ENCODE measurements at regions not wholly inside any gene's neighbourhood (a gene's known extent, or its start where the extent isn't known, plus 50 kb on each side); places are given as distances from the start of the nearest gene placed in this dataset.

DNA sequence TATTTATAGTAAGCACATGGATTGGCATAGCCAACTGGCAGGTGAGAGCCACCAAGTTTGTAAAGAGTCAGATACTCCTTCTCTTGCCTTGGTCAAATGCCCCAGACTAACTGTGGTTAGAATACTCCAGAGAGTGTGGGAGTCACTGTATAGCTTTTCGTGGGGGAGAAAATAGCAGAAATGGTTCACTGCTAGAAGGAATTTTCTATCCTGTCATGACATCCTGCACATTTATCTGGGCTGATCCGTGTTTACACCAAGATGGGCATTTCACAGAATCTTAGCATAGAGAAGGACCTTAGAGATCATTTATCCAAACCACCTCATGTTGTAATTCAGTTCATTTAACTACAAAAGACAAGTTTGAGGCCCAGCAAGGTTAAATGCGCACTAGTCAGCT is 460.8 kb downstream of the ENC1 start:
- Histone ChIP-seq H3K27ac (ENCODE audit: low read length) (no peak overlapping the region), H3K36me3 (ENCODE audit: insufficient read depth, low read depth, low read length) (no peaks in the 10 kb centered on the region), H3K4me1 (ENCODE audit: insufficient read depth, low read length) (no peaks in the 10 kb centered on the region), H3K4me3 (ENCODE audit: low read length) (no peak overlapping the region), H3K9me3 (ENCODE audit: insufficient read depth, low read depth, low read length) (no peaks in the 10 kb centered on the region), H3K27me3 (ENCODE audit: insufficient read depth, low read length) (no peaks in the 10 kb centered on the region), H3K9ac (ENCODE audit: low read depth, low read length) (no peak overlapping the region)

DNA sequence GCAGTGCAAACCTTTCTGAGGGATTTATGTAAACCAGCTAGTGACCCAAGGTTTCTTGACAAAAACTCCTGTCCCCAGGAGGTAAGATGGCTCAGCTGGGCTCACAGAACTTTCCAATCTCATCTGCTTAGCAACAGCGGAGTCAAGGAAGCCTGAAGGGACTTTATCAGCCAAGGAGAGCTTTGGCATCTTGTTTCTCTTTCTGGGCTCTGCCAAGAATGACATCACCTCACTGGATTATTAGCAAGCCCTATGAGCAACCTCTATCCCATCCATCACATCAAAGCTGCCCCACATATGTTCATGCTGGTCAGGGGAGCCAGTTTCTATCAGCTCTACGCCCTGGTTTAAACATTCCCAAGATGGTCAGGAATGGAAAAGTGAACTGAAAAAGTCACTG is 461.3 kb downstream of the ENC1 start:
- Histone ChIP-seq H3K9ac (ENCODE audit: low read depth, low read length) (no peak overlapping the region), H3K36me3 (ENCODE audit: insufficient read depth, low read depth, low read length) (no peaks in the 10 kb centered on the region), H3K27me3 (ENCODE audit: insufficient read depth, low read length) (no peaks in the 10 kb centered on the region)

DNA sequence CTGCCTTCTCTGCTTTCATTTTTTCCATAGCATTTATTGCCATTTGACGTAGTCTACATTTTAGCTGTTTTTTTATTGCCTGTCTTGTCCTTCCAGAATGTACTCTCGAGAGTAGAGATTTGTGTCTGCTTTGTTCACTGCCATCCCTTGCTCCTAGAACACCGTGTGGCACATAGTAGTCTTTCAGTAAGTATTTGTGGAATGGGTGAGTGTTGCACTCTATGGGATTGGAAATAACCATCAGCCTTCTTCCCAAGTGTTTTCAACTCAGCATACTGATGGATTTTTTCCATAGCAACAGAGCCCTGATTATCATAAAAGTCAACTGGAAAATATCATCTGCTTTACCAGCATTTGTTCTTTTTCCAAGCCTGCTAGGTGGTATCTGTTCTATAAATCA is 462.6 kb downstream of the ENC1 start:
- Histone ChIP-seq H3K9me3 (ENCODE audit: insufficient read depth, low read depth, low read length) (no peaks in the 10 kb centered on the region), H3K4me3 (ENCODE audit: low read length) (no peak overlapping the region), H3K27me3 (ENCODE audit: insufficient read depth, low read length) (no peaks in the 10 kb centered on the region), H3K27ac (ENCODE audit: low read length) (no peak overlapping the region), H3K9ac (ENCODE audit: low read depth, low read length) (no peak overlapping the region), H3K36me3 (ENCODE audit: insufficient read depth, low read depth, low read length) (no peaks in the 10 kb centered on the region), H3K4me1 (ENCODE audit: insufficient read depth, low read length) (peaks cover 6% of the 10 kb centered on the region; the same call in 1 of the 2 replicates)

More for the DNA sequence above, 461.3 kb downstream of the ENC1 start:
- Histone ChIP-seq H3K4me3 (ENCODE audit: low read length) (no peak overlapping the region), H3K27ac (ENCODE audit: low read length) (no peak overlapping the region), H3K9me3 (ENCODE audit: insufficient read depth, low read depth, low read length) (no peaks in the 10 kb centered on the region), H3K4me1 (ENCODE audit: insufficient read depth, low read length) (no peaks in the 10 kb centered on the region)

DNA sequence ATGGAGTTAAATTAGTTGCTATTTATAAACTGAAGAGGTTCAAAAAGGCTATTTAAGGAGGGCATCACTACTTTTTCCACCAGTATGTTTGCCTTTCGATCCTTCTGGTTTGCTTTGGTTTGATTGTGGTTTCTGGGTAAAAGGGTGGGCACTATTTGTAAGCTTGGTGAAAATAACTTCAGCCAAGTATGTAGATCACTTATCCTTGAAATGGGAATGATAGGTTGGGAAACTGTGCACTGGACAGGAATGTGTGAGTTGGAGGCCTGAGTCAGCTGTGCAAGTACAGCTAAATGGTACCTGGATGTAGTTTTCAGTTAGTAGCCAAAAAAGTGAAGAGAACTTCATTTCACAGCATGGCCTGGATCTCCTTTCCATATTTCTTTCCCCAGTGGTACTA is 466.2 kb downstream of the ENC1 start:
- H3K9ac ChIP-seq (ENCODE audit: low read depth, low read length) = no peak overlapping the region
- no peaks in the 10 kb centered on the region for H3K9me3 ChIP-seq (ENCODE audit: insufficient read depth, low read depth, low read length)
- H3K4me1 ChIP-seq (ENCODE audit: insufficient read depth, low read length) = peaks cover 7% of the 10 kb centered on the region; the same call in 1 of the 2 replicates
- H3K4me3 ChIP-seq (ENCODE audit: low read length) = no peak overlapping the region
- H3K36me3 ChIP-seq (ENCODE audit: insufficient read depth, low read depth, low read length) = no peaks in the 10 kb centered on the region
- H3K27me3 ChIP-seq (ENCODE audit: insufficient read depth, low read length) = no peaks in the 10 kb centered on the region
- H3K27ac ChIP-seq (ENCODE audit: low read length) = no peak overlapping the region

DNA sequence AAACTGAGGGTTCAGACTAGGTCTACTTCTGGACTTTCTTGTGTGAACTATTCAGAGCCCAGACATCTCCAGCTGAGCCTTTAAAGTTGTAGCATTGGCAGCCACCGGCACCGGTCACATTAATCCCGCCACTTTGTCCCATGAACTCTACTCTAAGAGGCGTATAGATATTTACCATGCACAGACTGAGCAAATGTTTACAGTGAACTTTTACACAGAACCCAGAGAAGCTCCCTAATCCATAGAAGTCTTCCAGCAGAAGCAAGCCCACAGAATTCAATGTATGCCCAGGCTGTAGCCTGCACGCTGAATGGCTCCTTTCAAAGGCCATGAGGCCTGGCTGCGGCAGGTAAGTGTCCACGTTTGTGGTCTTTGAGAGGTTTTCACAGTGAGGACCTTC is 466.9 kb downstream of the ENC1 start:
- H3K9ac ChIP-seq (ENCODE audit: low read depth, low read length) = no peak overlapping the region
- H3K4me1 ChIP-seq (ENCODE audit: insufficient read depth, low read length) = peaks cover 7% of the 10 kb centered on the region; the same call in 1 of the 2 replicates
- no peaks in the 10 kb centered on the region for H3K9me3 ChIP-seq (ENCODE audit: insufficient read depth, low read depth, low read length)
- H3K27ac ChIP-seq (ENCODE audit: low read length) = no peak overlapping the region
- H3K36me3 ChIP-seq (ENCODE audit: insufficient read depth, low read depth, low read length) = no peaks in the 10 kb centered on the region
- H3K4me3 ChIP-seq (ENCODE audit: low read length) = no peak overlapping the region
- no peaks in the 10 kb centered on the region for H3K27me3 ChIP-seq (ENCODE audit: insufficient read depth, low read length)

DNA sequence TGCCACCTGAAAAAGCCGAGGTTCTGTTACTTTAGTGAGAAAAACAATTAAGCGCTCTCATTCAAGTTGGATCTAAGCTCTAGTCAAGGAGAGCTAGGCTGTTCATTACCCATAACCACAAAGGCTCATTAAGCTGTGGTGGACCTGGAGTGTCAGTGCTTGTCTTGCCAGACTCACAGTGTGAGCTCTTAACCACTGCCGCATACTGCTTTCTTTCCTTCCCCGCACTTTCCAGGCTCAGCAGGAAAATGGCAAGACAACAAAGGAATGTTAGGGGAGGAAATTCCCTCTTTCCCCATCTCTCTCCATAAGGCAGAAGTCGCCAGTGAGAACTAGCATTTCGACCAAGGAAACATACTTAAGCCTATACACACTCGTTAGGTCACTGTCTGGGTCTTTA is 467.3 kb downstream of the ENC1 start:
- Histone ChIP-seq H3K4me3 (ENCODE audit: low read length) (no peak overlapping the region), H3K4me1 (ENCODE audit: insufficient read depth, low read length) (peaks cover 7% of the 10 kb centered on the region; the same call in 1 of the 2 replicates), H3K9me3 (ENCODE audit: insufficient read depth, low read depth, low read length) (no peaks in the 10 kb centered on the region), H3K27me3 (ENCODE audit: insufficient read depth, low read length) (no peaks in the 10 kb centered on the region), H3K9ac (ENCODE audit: low read depth, low read length) (no peak overlapping the region), H3K27ac (ENCODE audit: low read length) (no peak overlapping the region), H3K36me3 (ENCODE audit: insufficient read depth, low read depth, low read length) (no peaks in the 10 kb centered on the region)

DNA sequence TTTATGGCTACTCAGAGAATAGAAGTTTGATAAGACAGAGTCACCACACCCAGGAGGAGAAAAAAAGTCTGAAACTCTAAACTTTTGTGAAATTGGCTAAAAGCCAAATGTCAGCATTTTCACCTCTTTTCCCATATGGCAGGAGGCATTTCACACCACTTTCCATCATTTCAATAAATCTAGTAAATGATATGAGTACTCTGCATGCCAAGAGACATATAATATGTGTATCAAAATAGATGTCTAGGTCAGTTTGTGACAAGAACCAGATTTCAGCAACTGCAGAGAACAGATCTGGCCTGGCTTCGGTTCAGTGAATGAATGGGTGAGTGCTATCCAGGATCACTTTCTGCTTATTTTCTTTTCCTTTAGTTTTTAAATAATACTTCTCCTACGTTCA is 470.8 kb downstream of the ENC1 start:
- H3K9me3 ChIP-seq (ENCODE audit: insufficient read depth, low read depth, low read length) = no peaks in the 10 kb centered on the region
- no peaks in the 10 kb centered on the region for H3K27me3 ChIP-seq (ENCODE audit: insufficient read depth, low read length)
- no peaks in the 10 kb centered on the region for H3K36me3 ChIP-seq (ENCODE audit: insufficient read depth, low read depth, low read length)
- no peak overlapping the region for H3K4me3 ChIP-seq (ENCODE audit: low read length)
- H3K4me1 ChIP-seq (ENCODE audit: insufficient read depth, low read length) = peaks cover 7% of the 10 kb centered on the region; the same call in 1 of the 2 replicates
- no peak overlapping the region for H3K27ac ChIP-seq (ENCODE audit: low read length)
- H3K9ac ChIP-seq (ENCODE audit: low read depth, low read length) = no peak overlapping the region

DNA sequence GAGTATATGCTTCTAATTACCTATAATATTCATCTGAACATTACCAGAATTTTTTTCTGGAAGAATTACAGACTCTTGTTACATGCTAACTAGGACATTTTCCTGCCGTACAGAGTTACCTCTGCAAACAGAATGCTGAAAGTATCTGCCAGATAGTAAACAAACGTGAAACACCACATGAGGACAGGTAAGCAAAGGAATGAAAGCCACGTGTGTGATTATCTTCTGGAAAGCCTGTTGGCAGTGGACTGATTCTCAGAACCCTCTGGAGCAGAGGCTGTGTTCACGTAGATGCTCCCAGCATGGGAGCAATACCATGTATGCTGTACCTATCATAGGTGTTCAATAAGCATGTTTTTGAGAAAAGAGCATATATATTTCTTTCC is 472.6 kb downstream of the ENC1 start:
- H3K9ac ChIP-seq (ENCODE audit: low read depth, low read length) = no peak overlapping the region
- no peak overlapping the region for H3K27ac ChIP-seq (ENCODE audit: low read length)

DNA sequence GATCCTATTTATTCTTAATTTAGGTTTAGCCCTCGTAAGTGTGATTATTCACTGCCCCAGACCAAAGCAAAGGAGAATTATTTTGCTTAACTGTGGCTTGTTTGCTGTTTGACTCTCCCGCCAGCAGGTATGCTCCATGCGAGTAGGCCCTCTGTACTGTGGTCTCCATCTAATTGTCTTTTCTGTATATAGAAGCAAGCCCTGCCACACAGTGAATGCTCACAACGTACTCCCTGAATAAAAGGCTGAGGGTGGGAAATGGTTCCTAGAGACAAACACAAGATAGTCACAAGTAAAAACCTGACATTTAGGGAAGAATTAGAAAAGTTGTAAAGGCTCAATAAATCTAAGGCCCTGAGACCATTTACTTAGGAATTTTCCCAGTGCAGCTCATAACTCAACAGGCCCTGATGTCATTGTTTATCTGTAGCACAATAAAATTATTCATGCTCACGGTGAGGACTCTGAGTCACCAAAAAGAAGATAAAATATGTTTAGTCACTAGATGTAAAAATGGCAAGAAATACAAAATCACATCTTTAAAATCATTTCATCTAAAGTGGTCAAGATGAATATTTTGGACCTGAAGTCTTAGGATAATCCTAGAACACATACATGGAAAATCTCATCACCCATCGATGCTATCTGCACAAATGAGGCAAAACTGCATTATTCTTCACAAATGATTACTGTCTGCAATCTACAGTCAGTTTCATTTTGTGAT is 473.2 kb downstream of the ENC1 start:
- Histone ChIP-seq H3K27ac (ENCODE audit: low read length) (no peak overlapping the region), H3K9me3 (ENCODE audit: insufficient read depth, low read depth, low read length) (no peaks in the 10 kb centered on the region), H3K4me3 (ENCODE audit: low read length) (no peak overlapping the region), H3K4me1 (ENCODE audit: insufficient read depth, low read length) (no peaks in the 10 kb centered on the region), H3K27me3 (ENCODE audit: insufficient read depth, low read length) (no peaks in the 10 kb centered on the region), H3K9ac (ENCODE audit: low read depth, low read length) (no peak overlapping the region), H3K36me3 (ENCODE audit: insufficient read depth, low read depth, low read length) (no peaks in the 10 kb centered on the region)

More for the DNA sequence above, 472.6 kb downstream of the ENC1 start:
- no peaks in the 10 kb centered on the region for H3K9me3 ChIP-seq (ENCODE audit: insufficient read depth, low read depth, low read length)
- no peaks in the 10 kb centered on the region for H3K36me3 ChIP-seq (ENCODE audit: insufficient read depth, low read depth, low read length)
- H3K4me3 ChIP-seq (ENCODE audit: low read length) = no peak overlapping the region
- no peaks in the 10 kb centered on the region for H3K27me3 ChIP-seq (ENCODE audit: insufficient read depth, low read length)
- H3K4me1 ChIP-seq (ENCODE audit: insufficient read depth, low read length) = peaks cover under 1% of the 10 kb centered on the region; the same call in 1 of the 2 replicates

DNA sequence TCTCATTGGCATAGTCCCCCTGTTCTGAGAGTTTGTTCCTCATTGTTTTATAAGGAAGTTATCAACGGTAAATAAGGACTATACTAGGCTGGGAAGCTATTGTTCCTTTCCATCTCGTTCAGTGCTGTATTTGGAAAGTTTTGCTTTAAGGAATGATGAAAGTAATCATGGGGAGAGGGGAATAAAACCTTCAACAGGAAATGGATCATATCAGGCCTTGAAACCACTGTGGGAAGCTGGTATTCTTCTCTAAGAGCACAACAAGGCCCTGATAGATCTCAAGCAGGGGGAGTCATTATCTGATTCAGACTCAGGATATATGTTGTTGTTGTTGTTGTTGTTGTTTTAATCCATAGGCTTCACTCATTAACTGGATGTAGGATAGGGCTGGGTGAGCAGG is 474.5 kb downstream of the ENC1 start:
- Histone ChIP-seq H3K4me3 (ENCODE audit: low read length) (no peak overlapping the region), H3K27ac (ENCODE audit: low read length) (no peak overlapping the region), H3K9me3 (ENCODE audit: insufficient read depth, low read depth, low read length) (no peaks in the 10 kb centered on the region), H3K27me3 (ENCODE audit: insufficient read depth, low read length) (no peaks in the 10 kb centered on the region), H3K4me1 (ENCODE audit: insufficient read depth, low read length) (no peaks in the 10 kb centered on the region), H3K9ac (ENCODE audit: low read depth, low read length) (no peak overlapping the region), H3K36me3 (ENCODE audit: insufficient read depth, low read depth, low read length) (no peaks in the 10 kb centered on the region)

DNA sequence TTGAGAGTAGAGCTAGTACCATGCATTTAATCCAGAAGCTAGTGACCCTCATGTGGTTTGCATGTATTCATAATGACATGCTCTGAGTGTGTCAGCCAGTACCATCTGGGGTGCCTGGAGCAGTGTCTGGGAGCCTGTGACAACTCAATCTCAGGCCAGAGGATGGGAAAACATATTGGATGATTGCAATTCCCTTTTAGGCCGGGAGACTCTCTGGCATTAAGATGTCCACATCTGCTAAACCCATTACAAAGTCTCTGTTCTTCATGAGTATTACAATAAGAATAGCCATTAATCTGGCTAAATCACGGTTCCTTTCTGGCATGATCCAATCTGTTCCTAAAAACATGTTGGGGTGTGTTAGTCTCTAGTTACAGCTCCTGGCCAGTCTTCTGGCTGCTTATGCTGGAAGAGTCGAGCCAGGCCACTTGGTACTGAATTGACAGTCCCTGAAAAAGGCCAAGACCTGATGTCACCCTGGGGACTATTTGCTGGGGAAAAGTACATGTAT is 475.7 kb downstream of the ENC1 start:
- H3K27me3 ChIP-seq (ENCODE audit: insufficient read depth, low read length) = no peaks in the 10 kb centered on the region
- no peak overlapping the region for H3K9ac ChIP-seq (ENCODE audit: low read depth, low read length)

DNA sequence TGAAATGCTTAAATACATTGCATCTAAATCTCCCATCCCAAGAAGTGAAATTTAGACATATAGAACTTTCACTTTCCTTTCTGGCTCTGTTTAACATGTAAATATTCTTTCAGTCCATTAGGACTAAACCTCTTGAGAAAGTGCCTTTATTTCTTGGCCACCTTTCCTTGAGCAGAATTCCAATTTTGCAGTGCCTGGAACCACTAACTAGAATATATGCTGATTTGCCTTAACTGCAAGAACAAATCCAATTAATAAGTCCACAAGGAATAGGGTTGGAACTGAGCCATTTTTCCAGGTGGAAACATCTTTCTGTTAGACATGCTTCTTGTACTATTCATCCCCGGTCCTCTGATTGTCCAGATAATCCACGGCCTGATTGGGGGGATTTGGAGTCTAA is 478.0 kb downstream of the ENC1 start:
- no peaks in the 10 kb centered on the region for H3K4me1 ChIP-seq (ENCODE audit: insufficient read depth, low read length)
- no peak overlapping the region for H3K9ac ChIP-seq (ENCODE audit: low read depth, low read length)
- no peaks in the 10 kb centered on the region for H3K36me3 ChIP-seq (ENCODE audit: insufficient read depth, low read depth, low read length)
- H3K27me3 ChIP-seq (ENCODE audit: insufficient read depth, low read length) = no peaks in the 10 kb centered on the region
- no peaks in the 10 kb centered on the region for H3K9me3 ChIP-seq (ENCODE audit: insufficient read depth, low read depth, low read length)
- H3K4me3 ChIP-seq (ENCODE audit: low read length) = no peak overlapping the region
- no peak overlapping the region for H3K27ac ChIP-seq (ENCODE audit: low read length)

More for the DNA sequence above, 475.7 kb downstream of the ENC1 start:
- H3K27ac ChIP-seq (ENCODE audit: low read length) = no peak overlapping the region
- H3K36me3 ChIP-seq (ENCODE audit: insufficient read depth, low read depth, low read length) = no peaks in the 10 kb centered on the region
- H3K4me1 ChIP-seq (ENCODE audit: insufficient read depth, low read length) = no peaks in the 10 kb centered on the region
- no peak overlapping the region for H3K4me3 ChIP-seq (ENCODE audit: low read length)
- no peaks in the 10 kb centered on the region for H3K9me3 ChIP-seq (ENCODE audit: insufficient read depth, low read depth, low read length)
